Lower leg skin (tissue), 4 donors: ENCODE measurements at regions not wholly inside any gene's neighbourhood (a gene's known extent, or its start where the extent isn't known, plus 50 kb on each side); places are given as distances from the start of the nearest gene placed in this dataset.

Experiments used
- DNase-seq, 2 donors: peaks; one replicate each; pipeline ENCODE4 v3.0.0-alpha.2; 2019; ENCODE audit warnings: low spot score in 2 of 2
- H3K4me3 ChIP-seq: fragments of 200-600 bp; sonication (generic); 2 replicates; pipeline ENCODE4 v1.5.1; 2017; ENCODE audit warnings: mild to moderate bottlenecking, low read depth; ENCODE audit not compliant: poor library complexity, severe bottlenecking
- POLR2A ChIP-seq, 2 donors: fragments of 450-650 bp; IDR thresholded peaks; one replicate each; pipeline ENCODE4 v1.6.1; 2016 to 2017; ENCODE audit warnings: antibody characterized with exemption in 2 of 2, mild to moderate bottlenecking in 1 of 2, moderate library complexity in 1 of 2
- WGBS, 2 donors: methylation state at CpG; one replicate each; pipeline ENCODE4 v1.1.5; 2018; 5-methylcytosine and 5-hydroxymethylcytosine counted together
- intact Hi-C: fragments of 100-400 bp; cut with DNase I; formaldehyde crosslinking; loops from one replicate; pipeline ENCODE4 v1.15.0; 2023; ENCODE audit warnings: low total_unique reads
- TF ChIP-seq, protein P1 (sequence below), 3 donors: fragments of 450-650 bp; IDR thresholded peaks; one replicate each; pipeline ENCODE4 v1.5.1; 2016; ENCODE audit warnings: antibody characterized with exemption in 3 of 3, mild to moderate bottlenecking in 3 of 3, moderate library complexity in 2 of 3

DNA sequence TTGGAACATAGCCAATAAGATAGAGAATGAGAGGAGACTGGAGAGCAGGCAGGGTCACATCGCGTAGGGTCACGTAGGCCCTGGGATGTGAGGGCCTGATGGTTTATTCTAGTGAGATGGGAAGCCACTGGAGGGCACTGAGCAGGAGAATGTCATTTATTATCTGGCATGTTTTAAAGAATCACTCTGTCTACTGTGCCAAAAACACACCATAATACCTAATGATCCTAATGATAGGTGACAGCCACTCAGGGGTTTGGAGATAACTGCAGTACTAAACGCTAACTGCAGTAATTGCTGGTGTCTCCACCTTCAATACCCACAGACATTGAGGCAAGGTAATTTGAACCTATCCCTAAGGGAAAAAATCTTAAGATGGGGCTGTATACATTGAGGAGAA lies 185.4 kb downstream of the TTLL7 start:
- intact Hi-C loops, result no loop called here

DNA sequence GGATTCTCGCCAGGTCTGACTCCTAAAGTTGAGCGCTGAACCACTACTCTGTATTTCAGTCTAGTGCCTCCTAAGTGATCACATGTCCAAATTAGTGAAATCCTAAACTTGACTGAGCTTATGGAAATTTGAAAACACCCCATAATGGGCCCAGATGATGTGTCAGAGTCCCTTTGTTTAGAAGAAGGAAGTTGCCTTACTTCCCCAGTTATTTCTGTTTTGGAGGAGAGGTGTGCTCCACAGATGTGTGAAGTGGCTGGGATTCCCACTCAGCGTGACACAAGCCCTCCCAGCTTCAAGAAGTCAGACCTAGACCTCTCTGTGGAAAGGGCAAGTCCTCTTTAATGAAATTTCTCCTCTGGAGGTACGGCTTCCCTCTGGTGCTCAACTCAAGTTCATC lies 188.8 kb downstream of the TTLL7 start:
- TF ChIP-seq, protein P1, sequence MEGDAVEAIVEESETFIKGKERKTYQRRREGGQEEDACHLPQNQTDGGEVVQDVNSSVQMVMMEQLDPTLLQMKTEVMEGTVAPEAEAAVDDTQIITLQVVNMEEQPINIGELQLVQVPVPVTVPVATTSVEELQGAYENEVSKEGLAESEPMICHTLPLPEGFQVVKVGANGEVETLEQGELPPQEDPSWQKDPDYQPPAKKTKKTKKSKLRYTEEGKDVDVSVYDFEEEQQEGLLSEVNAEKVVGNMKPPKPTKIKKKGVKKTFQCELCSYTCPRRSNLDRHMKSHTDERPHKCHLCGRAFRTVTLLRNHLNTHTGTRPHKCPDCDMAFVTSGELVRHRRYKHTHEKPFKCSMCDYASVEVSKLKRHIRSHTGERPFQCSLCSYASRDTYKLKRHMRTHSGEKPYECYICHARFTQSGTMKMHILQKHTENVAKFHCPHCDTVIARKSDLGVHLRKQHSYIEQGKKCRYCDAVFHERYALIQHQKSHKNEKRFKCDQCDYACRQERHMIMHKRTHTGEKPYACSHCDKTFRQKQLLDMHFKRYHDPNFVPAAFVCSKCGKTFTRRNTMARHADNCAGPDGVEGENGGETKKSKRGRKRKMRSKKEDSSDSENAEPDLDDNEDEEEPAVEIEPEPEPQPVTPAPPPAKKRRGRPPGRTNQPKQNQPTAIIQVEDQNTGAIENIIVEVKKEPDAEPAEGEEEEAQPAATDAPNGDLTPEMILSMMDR (IDR thresholded peaks at IDR 0.05), result no peak
- intact Hi-C loops, result no loop called here
- DNase-seq, result no peak
- no peak overlapping the region for H3K4me3 ChIP-seq
- WGBS, 2 donors, result 84 to 85% methylated on average over 4 of the region's 4 CpGs

More for the DNA sequence above, 185.4 kb downstream of the TTLL7 start:
- no peak for DNase-seq
- no peak overlapping the region for H3K4me3 ChIP-seq
- no peak for TF ChIP-seq POLR2A (IDR thresholded peaks at IDR 0.05)
- TF ChIP-seq, protein P1 (IDR thresholded peaks at IDR 0.05), result no peak
- WGBS, 2 donors, result 94 to 96% methylated on average over 4 of the region's 4 CpGs

DNA sequence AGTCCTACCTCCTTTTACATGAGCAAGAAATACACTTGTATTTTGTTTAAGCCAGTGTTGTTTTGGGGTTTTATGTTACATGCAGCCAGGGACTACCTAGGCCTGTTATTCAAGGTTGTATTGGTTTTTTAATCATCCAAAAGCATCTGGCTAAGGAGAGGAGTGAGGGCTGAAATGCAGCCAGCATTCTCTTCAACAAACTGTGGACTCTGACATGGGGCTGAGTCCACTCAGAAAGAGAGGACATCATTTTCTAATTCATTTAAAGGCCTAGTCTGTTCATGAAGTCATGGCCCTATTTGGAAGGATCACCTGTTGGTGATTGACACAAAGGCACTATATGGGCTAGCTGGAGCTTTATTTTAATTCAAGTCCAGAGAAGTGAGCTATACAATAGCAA lies 190.4 kb downstream of the TTLL7 start:
- DNase-seq, result no peak
- no peak overlapping the region for H3K4me3 ChIP-seq
- TF ChIP-seq, protein P1 (IDR thresholded peaks at IDR 0.05), result no peak
- TF ChIP-seq POLR2A (IDR thresholded peaks at IDR 0.05), result no peak
- intact Hi-C loops, result no loop called here

DNA sequence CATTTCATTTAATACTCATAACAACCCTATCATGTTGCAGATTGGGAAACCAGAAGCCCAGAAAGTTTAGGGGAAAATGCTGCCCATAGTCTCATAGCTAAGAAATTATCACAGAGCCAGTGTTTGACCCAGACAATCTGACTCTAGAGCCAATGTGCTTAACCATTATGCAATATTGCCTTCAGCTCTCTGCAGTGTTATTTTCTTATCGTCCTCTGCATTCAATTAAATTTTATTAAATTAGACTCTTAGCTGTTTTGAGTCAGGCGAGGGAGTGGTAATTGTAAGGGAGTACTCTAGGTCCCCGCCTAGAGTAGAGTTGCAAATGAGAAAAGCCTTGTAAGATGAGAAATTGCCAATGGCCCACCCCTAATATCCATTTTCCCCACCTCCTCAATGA lies 191.1 kb downstream of the TTLL7 start:
- no peak overlapping the region for H3K4me3 ChIP-seq
- DNase-seq, result no peak
- WGBS, 2 donors, result 47% methylated on average over 3 of the region's 3 CpGs
- TF ChIP-seq POLR2A (IDR thresholded peaks at IDR 0.05), result no peak
- TF ChIP-seq, protein P1 (IDR thresholded peaks at IDR 0.05), result no peak
- intact Hi-C loops, result no loop called here

DNA sequence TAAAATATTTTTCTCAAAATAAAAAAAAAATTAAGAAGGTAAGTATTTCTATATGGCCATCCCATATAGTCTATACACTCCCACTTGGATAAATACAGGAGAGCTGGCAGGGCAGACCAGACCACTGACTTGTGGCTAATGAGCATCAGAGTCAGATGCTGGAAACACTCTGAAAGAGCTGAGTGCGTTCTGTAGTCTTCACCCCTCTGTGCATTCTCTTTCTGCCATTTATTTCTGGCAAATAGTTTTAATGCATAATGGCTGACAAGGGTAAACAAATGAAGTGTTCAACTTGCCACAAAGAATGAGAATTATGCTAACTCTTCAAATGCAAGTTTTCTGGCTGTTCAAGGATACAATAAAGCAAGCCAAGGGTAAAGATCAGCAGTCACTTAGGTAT lies 191.7 kb downstream of the TTLL7 start:
- WGBS, 2 donors, result 87 to 100% methylated on average over 1 of the region's 1 CpG
- no peak overlapping the region for H3K4me3 ChIP-seq
- intact Hi-C loops, result no loop called here
- no peak for DNase-seq
- TF ChIP-seq, protein P1 (IDR thresholded peaks at IDR 0.05), result no peak
- TF ChIP-seq POLR2A (IDR thresholded peaks at IDR 0.05), result no peak

DNA sequence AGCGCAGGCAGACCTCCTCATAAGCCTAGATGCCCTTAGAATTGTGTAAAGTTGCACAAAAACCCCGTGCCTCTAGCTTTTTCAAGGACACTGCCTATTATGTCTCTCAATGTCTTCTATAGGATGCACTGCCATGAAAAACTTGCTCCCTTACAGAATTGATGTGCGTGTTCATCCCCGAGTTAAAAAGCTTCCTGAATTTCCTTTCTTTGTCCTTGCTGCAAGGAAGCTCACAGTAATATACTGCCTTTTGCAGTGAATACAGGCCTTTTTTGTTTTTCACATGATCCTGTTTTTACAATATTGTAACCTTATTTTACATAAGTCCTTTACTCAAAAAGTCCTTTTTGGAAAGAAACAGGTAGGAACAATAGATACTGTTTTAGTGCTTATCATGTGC lies 193.0 kb downstream of the TTLL7 start:
- H3K4me3 ChIP-seq, result no peak overlapping the region
- intact Hi-C loops, result no loop called here
- WGBS, 2 donors, result 98% methylated on average over 4 of the region's 4 CpGs
- TF ChIP-seq, protein P1 (IDR thresholded peaks at IDR 0.05), result no peak
- TF ChIP-seq POLR2A (IDR thresholded peaks at IDR 0.05), result no peak
- DNase-seq, result no peak
